MV-4-11 (cell line): ENCODE measurements at regions not wholly inside any gene's neighbourhood (a gene's known extent, or its start where the extent isn't known, plus 50 kb on each side); places are given as distances from the start of the nearest gene placed in this dataset.
"Not testable (repeated sequence)": the region's sequence is repeated elsewhere in the genome, so short reads cannot be mapped to it uniquely, and the experiment has no call there.

Experiments used
- DNase-seq: peaks from one replicate; lab custom pipeline; 2025; lab: John Stamatoyannopoulos, UW

DNA sequence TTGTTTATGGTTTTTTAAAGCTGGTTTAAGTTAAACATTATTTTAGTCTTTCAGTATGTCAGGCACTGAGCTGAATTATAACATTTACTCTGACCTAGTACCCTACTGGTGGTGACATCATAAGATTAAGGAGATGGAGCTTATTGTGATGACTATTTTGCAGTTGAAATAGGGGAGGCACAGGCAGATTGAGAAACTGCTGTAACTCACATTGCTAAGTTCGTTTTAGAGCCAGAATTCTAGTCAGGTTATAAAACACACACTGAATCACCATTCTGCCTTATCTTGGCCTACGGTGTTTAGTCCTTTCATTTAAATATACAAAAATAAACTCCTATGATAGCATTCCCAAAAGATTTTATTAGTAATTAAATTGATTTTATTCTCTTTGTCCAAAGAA lies 584.1 kb downstream of the TFAP2A start:
- no peak for DNase-seq

- no peak for DNase-seq
These were observed 589.3 kb downstream of the TFAP2A start for GRCh38 chr6:9825526-9825925.

GRCh38 chr6:9810727-9811126 lies 604.1 kb downstream of the TFAP2A start:
- DNase-seq, result not testable (repeated sequence)

- no peak for DNase-seq
These were observed 604.6 kb downstream of the TFAP2A start for GRCh38 chr6:9810286-9810685.

- no peak for DNase-seq
These were observed 608.7 kb downstream of the TFAP2A start for GRCh38 chr6:9806195-9806594.

DNA sequence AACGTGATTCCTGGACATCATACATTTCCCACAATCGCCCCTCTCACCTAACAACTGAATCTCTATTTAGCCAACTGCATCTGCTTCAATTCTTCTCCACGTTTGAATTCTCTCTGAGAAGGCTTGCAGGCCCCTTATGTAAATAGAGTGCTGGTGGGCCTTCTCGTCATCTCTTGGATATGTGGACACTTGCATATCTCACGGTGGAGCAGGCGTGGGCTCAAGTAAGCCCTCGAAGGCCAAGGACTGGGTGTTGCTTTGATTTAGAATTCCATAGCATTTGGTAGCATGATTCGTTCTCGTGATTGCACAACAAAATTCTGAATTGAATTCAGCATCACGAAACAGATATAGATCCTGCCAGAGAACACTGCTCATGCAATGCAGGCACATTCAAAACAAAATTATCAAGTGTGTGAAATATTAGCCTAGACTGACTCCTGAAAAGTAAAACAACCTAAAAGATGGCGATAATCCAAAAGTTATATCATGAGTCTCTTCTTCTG lies 613.6 kb downstream of the TFAP2A start:
- no peak for DNase-seq

DNA sequence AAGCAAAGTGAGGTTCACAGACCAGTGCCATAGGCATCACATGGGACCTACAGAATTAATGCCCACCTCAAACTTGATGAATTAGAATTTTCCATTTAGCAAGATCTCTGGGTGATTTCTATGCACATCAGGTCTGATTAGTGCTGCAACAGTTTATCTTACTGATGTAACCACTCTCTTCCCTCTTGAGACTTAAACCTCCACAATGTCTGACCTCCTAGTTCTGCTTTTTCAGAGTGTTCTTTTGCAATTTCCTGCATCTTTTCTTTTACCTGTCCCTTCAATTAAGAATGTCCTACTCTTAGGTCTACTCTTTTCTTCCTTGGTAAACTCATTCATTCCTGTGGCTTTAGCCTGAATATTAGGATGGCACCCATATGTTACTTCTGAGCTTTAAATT lies 615.3 kb downstream of the TFAP2A start:
- peak; percentile 77 for DNase-seq

DNA sequence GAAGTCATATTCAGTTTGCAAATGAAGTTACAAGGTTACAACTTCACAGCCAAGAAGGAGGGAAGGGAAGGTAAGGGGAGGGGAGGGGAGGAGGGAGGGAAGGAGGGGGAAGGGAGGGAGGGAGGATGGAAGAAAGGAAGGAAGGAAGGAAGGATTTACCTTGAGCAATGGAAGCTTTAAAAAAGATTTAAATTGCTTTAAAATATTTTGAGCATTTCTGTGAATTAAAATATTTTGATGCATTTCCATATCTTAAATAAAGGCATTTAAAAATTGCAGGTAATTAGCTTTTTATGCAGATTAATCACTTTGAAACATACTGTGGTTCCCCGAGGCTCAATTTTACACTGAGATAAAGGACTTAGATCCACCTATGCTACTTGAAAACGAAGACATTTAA lies 618.0 kb downstream of the TFAP2A start:
- DNase-seq, result no peak

- no peak for DNase-seq
These were observed 619.0 kb downstream of the TFAP2A start for GRCh38 chr6:9795880-9796279.

DNA sequence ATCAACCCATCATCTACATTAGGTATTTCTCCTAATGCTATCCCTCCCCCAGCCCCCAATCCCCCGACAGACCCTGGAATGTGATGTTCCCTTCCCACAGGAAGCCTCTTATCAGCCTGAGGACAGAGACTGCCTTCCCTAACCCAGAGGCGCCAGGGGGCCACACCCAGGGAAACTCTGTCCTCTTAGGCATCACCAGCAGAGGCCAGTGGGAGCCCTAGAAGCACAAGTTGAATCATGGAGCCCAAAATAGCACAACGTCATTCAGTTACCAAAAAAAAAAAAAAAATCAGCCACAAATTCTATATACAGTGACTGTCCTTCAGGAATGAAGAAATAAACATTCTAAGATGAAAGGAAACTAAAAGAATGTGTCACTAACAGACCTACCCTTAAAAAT lies 625.7 kb downstream of the TFAP2A start:
- DNase-seq, result peak; percentile 40

GRCh38 chr6:9784786-9785185 lies 630.1 kb downstream of the TFAP2A start:
- DNase-seq, result no peak

- peak; percentile 43 for DNase-seq
These were observed 631.3 kb downstream of the TFAP2A start for GRCh38 chr6:9783567-9783966.

DNA sequence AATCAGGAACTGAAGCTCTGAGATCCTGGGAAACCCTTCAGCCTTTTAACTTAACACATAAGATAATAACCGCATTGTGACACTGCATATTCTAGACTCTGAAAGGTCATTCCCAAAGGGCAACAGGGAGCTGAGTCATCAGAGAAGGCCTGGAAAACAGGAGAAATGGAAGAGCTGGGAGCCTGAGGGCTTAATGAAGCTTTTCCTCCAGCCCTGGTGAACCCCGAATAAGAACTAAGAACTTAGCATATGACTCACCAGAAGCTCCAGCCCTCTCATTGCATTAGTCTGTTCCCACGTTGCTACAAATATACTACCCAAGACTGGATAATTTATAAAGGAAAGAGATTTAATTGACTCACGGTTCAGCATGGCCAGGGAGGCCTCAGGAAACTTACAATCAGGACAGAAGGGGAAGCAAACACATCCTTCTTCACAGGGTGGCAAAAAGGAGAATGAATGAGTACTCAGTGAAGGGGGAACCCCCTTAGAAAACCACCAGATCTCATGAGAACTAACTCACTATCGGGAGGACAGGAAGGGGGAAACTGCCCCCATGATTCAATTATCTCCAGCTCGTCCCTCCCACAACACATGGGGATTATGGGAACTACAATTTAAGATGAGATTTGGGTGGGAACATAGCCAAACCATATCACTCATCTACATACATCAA lies 648.5 kb downstream of the TFAP2A start:
- no peak for DNase-seq

DNA sequence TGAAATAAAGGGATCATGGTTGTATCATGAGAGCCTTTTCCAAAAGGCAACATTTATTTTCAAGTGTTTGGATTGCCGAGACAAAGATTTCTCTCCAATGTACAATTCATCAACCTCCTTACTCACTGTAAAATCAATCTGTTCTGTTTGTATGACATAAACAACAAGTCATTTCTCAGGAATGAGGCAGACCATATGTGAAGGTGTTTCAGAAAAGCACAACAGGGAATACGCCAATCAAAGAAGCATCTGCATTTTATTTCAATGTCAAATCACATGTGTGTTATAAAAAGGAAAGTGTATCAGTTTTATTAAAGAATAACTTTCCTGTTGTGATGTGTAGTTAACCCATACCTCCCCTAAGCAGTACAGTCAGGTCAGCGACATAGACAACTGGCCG lies 653.7 kb downstream of the TFAP2A start:
- DNase-seq, result no peak

DNA sequence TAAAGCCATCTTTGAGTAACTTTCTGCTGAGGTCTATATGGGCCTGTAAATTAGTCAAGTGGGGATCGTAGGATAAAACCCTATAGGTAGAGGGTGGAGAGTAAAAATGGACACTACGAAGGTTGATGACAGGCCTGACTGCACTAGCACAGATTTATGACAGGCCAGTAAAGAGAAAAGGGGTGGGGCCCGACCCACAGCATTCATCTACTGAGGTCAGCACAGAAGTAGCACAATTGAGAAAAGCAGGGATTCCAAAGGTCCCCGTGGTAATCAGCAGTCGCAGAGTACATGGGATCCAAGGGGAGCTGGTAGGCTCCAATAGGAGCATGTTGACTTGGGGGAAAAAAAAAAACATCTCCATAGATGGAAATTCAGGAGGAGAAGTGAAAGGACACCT lies 660.4 kb downstream of the TFAP2A start:
- DNase-seq, result no peak

- no peak for DNase-seq
These were observed 668.9 kb downstream of the TFAP2A start for GRCh38 chr6:9745966-9746365.

GRCh38 chr6:9745476-9745875 lies 669.4 kb downstream of the TFAP2A start:
- DNase-seq, result no peak

GRCh38 chr6:9744119-9744518 lies 670.8 kb downstream of the TFAP2A start:
- no peak for DNase-seq

- no peak for DNase-seq
These were observed 682.8 kb downstream of the TFAP2A start for GRCh38 chr6:9732056-9732455.

DNA sequence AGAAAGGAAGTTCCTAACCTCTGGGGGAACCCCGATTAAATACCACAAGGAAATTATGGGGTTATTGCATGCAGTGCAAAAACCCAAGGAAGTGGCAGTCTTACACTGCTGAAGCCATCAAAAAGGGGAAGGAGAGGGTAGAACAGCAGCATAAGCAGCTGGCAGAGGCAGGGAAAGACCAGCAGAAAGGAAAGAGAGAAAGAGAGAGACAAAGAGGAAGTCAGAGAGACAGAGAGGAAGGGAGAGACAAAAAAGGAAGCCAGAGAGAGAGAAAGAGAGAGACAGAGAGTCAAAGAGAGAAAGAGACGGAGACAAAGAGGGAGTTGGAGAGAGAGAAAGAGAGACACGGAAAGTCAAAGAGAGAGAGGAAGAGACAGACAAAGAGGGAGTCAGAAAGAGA lies 689.1 kb downstream of the TFAP2A start:
- DNase-seq, result peak; percentile 87

DNA sequence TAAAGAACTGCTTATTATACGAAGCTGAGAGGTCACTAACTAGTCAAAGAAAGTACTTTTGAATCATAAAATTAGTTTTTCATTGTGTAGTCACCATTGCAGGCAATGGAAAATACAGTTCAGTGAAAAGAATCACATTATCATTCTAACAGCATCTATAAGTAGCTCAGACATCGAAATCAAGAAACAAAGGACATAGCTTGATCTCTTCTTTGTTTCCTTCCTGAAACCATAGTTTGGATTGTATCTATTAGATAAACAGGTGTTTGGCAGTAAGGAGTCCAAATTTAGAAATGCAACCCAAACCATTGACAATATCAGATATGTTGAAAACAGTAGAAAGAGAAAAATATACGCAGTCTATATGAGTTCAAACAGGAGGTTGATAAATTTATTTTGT lies 697.3 kb downstream of the TFAP2A start:
- DNase-seq, result no peak

DNA sequence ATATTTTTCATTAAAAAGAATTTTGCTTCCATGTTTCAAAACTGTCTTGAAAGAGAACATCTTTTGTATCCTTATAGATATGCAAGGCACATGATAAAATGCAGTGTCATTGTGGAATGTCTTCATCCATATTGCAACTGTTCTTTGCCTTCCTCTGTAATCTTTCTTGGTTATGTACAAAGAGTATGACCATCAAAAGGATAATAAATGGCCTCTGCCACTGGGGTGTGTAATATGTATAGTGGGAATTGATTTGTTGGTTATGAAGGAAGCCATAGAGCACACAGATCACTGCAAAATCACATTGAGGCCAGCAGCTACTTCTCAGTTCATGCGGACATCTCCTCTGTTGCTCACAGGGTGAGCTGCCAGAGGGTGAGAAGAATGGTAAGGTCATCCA lies 703.5 kb downstream of the TFAP2A start:
- no peak for DNase-seq

- DNase-seq, result no peak
These were observed 704.3 kb downstream of the TFAP2A start for GRCh38 chr6:9710574-9710973.

- no peak for DNase-seq
These were observed 706.3 kb downstream of the TFAP2A start for GRCh38 chr6:9708600-9708999.
